ENCODE measurements at regions not wholly inside any gene's neighbourhood (a gene's known extent, or its start where the extent isn't known, plus 50 kb on each side); places are given as distances from the start of the nearest gene placed in this dataset.

DNA sequence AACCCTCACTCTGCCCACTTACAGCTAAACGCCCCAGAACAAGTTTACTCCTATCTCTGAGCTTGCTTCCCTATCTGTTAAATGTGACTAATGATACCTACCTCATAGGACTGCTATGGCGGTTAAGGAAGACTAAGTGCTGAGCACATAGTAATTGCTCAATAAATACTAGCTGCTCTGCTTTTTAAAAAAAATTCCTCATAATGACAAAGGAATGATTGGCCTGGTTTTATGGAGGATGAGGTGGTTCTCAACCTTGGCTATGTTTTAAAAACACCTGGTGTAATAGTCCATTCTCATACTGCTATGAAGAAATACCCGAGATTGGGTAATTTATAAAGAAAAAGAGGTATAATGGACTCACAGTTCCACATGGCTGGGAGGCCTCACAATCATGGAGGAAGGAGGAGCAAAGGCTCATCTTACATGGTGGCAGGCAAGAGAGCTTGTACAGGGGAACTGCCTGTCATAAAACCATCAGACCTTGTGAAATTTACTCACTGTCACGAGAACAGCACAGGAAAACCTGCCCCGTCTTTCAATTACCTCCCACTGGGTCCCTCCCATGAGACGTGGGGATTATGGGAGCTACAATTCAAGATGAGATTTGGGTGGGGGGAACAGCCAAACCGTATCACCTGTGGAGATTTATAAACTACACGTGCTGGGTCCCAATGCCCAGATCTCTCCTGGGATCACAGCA, 127.2 kb upstream of the SYT13 start:
- no peak overlapping the region for H3K27ac ChIP-seq (ENCODE audit: low read length)
- 68% methylated on average over 4 of the region's 8 CpGs for WGBS (ENCODE audit: insufficient coverage)
- H3K27ac Mint-ChIP-seq, result no peak overlapping the region
- H3K4me1 Mint-ChIP-seq, result no peaks in the 10 kb centered on the region
- H3K4me1 ChIP-seq (ENCODE audit: control insufficient read depth, insufficient read depth, low read length), result no peaks in the 10 kb centered on the region
- H3K36me3 ChIP-seq (ENCODE audit: control insufficient read depth, insufficient read depth, low read length), result no peaks in the 10 kb centered on the region
- no peak for TF ChIP-seq CTCF (IDR thresholded peaks at IDR 0.05)
- no peak overlapping the region for H3K4me3 ChIP-seq (ENCODE audit: low read length)
- intact Hi-C loops (cut with micrococcal nuclease), result no loop called here
- peaks cover 9% of the 10 kb centered on the region for H3K27me3 ChIP-seq (ENCODE audit: control insufficient read depth, insufficient read depth, low read length)
- H3K9me3 ChIP-seq (ENCODE audit: control insufficient read depth, insufficient read depth, low read length), result no peaks in the 10 kb centered on the region
- H3K9me3 Mint-ChIP-seq, result no peaks in the 10 kb centered on the region
- H3K4me3 Mint-ChIP-seq, result no peak overlapping the region
- DNase-seq (no peak), ATAC-seq (no peak)
- H3K36me3 Mint-ChIP-seq, result no peaks in the 10 kb centered on the region
- peaks cover 28 to 37% of the 10 kb centered on the region in 2 donors for H3K27me3 Mint-ChIP-seq (ENCODE audit: low read depth in 2 of 2)

DNA sequence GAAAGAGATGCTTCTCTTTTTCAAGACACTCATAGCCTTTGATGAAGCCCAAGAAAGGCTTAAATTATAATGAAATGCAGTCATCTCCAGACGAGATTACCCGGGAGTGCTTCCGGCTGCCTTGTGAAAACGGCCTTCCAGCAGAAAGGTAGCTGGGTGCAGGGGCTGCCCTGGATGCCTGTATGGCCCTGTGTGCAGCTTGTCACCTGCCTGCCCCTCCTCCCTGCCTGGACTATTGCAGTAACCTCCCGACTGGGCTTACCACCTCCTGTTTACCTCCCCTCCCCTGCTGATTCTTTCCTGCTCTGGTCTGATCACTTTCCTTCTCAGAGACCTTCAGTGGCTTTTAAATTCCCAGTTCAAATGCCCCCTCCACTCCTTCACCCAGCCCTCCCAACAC, 126.4 kb upstream of the SYT13 start:
- H3K27me3 Mint-ChIP-seq (ENCODE audit: low read depth in 2 of 2), result peaks cover 32 to 43% of the 10 kb centered on the region in 2 donors
- Histone ChIP-seq H3K4me1 (ENCODE audit: control insufficient read depth, insufficient read depth, low read length) (no peaks in the 10 kb centered on the region), H3K27me3 (ENCODE audit: control insufficient read depth, insufficient read depth, low read length) (peaks cover 9% of the 10 kb centered on the region), H3K36me3 (ENCODE audit: control insufficient read depth, insufficient read depth, low read length) (no peaks in the 10 kb centered on the region), H3K9me3 (ENCODE audit: control insufficient read depth, insufficient read depth, low read length) (no peaks in the 10 kb centered on the region), H3K4me3 (ENCODE audit: low read length) (no peak overlapping the region), H3K27ac (ENCODE audit: low read length) (no peak overlapping the region)
- H3K9me3 Mint-ChIP-seq, result no peaks in the 10 kb centered on the region
- ATAC-seq (no peak), DNase-seq (no peak)
- no peaks in the 10 kb centered on the region for H3K4me1 Mint-ChIP-seq
- no peak overlapping the region for H3K27ac Mint-ChIP-seq
- no peak overlapping the region for H3K4me3 Mint-ChIP-seq
- no peak for TF ChIP-seq CTCF (IDR thresholded peaks at IDR 0.05)
- no peaks in the 10 kb centered on the region for H3K36me3 Mint-ChIP-seq
- 47% methylated on average over 5 of the region's 5 CpGs for WGBS (ENCODE audit: insufficient coverage)
- intact Hi-C loops (cut with micrococcal nuclease), result no loop called here

- Histone ChIP-seq H3K27me3 (ENCODE audit: control insufficient read depth, insufficient read depth, low read length) (peaks cover 9% of the 10 kb centered on the region), H3K9me3 (ENCODE audit: control insufficient read depth, insufficient read depth, low read length) (no peaks in the 10 kb centered on the region), H3K4me3 (ENCODE audit: low read length) (no peak overlapping the region), H3K4me1 (ENCODE audit: control insufficient read depth, insufficient read depth, low read length) (no peaks in the 10 kb centered on the region), H3K36me3 (ENCODE audit: control insufficient read depth, insufficient read depth, low read length) (no peaks in the 10 kb centered on the region), H3K27ac (ENCODE audit: low read length) (no peak overlapping the region)
- H3K9me3 Mint-ChIP-seq, result no peaks in the 10 kb centered on the region
- DNase-seq, result no peak
- no peaks in the 10 kb centered on the region for H3K36me3 Mint-ChIP-seq
- 30% methylated on average over 9 of the region's 12 CpGs for WGBS (ENCODE audit: insufficient coverage)
- H3K4me3 Mint-ChIP-seq, result no peak overlapping the region
- no peak for ATAC-seq
- intact Hi-C loops (cut with micrococcal nuclease), result no loop called here
- TF ChIP-seq CTCF (IDR thresholded peaks at IDR 0.05), result no peak
- peaks cover 34 to 46% of the 10 kb centered on the region in 2 donors for H3K27me3 Mint-ChIP-seq (ENCODE audit: low read depth in 2 of 2)
- no peaks in the 10 kb centered on the region for H3K4me1 Mint-ChIP-seq
- no peak overlapping the region for H3K27ac Mint-ChIP-seq
Observed at GRCh38 chr11:45412051-45412471, 125.9 kb upstream of the SYT13 start.

All from natural killer cell (primary cell).